ENCODE measurements at regions not wholly inside any gene's neighbourhood (a gene's known extent, or its start where the extent isn't known, plus 50 kb on each side); places are given as distances from the start of the nearest gene placed in this dataset.
"Not testable (repeated sequence)": the region's sequence is repeated elsewhere in the genome, so short reads cannot be mapped to it uniquely, and the experiment has no call there.

DNA sequence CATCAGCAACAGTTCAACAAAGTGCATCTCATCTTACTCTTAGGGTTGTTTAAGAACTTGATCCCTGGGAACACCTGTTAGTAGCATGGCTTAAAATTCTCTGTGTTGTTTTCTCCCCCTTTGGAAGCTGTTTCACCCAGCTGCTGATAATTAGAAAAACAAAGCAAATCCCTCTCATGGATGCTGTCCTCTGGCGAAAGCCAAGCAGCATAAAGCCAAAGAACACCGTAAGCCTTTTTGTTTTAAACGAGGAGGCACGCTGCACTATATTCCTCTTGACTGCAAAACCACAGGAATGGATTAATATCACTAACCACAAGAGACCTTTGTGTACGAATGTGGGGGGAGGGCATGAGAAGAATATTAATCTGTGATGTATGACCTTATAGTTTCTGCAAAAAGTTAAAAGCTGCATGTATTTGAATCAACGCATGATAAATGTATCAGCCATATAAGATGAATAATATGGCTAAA is 923.2 kb downstream of the LTN1 start:
- DNase-seq (ENCODE audit: low spot score): no peak

DNA sequence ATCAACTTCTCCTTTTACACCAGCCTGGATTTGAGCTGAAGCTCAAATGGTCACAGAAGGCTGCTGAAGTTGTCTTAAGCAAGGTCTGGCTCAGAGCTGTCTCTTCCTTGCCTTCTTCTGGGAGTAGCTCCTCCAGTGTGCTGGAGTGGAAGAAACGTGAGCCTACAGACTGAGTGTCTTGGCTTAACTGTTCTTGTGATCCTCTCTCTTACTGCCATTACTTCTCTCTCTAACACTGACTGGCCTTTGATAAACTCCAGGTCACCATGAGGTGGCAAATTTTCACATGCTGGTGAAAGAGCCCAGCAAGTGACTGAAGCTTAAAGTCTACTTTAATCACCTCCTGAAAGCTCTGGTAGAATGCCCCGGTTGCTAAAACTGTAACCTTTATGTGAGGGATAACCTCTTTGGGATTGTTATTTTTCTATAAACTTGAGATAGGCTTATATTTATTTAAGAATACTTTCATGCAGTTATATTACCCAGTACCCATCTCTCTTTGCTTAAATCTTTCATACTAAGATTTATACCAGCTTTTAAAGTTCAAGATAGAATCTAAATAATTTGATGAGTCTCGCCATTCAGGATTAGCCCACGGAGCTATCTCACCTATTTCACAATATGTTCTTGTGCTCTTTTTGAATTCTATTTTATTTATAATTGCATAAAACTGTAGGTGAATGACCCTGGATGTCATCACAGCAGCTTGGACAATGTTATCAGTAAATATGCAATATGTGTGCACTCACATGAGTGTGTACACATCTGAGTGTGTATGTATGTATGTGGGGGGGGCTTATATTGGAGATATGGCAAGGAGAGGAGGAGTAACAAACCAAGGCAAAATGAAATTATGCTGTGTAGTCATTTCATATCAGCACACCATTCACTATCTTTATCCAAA is 924.0 kb downstream of the LTN1 start:
- no peak for DNase-seq (ENCODE audit: low spot score)

DNA sequence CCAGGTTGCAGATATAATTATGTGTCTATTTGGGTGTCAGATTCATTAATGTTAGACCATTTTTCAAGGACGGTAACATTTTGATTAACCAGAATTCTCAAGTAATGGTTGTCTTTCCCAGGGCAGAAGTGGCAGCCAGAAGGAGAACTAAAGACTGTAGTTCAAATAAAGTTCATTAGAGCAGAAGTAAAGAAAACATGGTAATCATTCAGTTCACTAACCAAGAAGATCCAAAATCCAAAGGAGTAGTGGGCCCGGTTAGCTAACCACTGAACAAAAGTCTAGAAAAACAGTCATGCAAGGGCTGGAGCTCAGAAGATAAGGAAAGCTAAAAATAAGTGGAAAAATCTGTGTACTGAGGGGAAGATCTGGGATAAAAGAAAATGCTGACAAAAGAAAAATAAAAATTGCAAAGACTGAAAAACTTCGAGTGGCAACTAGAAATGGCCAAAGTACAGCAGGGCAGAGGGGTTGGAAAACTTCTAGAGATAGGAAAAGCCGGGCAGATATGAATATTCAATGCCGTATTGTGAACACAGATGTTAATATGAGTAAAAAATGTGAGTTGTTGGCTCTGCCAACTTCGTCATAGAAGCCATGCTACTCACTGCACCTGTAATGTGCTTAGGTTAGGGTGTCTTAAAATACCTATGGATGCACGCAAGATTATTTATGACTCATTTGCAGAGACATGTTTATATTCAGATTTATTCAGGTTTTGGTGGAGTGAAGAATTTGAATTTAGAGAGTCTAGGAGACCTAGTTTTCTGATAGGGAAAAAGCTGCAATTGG is 925.9 kb downstream of the LTN1 start:
- no peak for DNase-seq (ENCODE audit: low spot score)

DNA sequence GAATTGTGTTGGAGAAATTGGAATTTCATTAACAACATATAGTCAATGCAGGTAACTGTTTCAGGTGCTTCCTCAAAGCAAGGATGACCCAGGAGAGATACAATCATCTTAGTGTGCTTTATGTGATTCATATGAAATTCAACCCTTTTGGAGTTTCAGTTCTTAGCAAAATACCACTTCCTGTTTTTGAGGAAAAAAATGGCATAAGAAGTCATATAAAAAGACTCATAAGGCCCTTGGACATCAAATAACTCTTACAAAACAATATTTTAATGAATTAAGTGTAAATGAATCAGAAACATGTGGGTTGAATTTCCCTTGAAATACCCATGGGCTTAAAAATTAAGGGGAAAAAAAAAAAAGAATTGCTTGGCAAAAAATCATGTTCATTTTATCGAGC is 926.6 kb downstream of the LTN1 start:
- no peak for DNase-seq (ENCODE audit: low spot score)

DNA sequence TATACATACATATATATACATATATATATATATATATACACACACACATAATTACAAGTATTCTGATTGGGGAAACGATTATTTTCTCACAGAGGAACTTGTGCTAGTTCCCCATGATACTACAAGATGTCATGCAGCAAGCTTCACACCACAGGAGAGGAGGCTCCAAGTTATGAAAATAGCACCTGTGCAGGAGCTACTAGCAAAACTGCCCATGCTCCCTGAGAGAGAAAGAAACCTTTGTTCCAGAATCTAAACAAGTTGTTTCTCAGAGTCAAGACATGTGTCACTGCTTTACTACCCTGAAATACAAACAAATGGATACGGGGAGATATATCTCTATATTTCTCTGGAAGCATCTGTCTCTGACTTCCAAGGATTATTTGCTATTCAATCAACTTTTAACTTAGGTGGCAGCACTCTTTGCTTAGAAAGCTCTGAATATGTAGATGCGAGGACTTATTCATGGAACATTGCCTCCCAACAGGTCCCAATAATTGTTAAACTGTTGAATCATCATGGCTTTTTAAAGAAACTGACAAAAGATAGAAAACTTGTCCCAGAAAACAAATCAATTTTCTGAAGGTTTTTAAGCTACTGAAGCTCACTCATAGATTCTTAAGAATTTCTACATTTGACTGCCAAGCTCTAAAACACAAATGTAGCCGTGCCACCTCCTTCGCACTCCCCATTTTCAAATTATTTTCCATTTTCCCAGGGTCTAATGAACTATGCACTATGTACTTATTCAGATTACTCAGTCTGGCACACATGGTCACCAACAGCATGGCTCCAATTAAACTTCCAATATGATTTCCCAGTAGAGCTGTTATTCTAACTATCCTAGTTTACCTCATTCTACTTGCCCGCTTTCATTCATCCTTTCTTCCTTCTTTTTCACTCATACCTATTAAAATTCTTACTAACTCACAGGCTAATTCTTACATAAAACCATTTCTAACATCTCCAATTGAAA is 929.1 kb downstream of the LTN1 start:
- no peak for DNase-seq (ENCODE audit: low spot score)

DNA sequence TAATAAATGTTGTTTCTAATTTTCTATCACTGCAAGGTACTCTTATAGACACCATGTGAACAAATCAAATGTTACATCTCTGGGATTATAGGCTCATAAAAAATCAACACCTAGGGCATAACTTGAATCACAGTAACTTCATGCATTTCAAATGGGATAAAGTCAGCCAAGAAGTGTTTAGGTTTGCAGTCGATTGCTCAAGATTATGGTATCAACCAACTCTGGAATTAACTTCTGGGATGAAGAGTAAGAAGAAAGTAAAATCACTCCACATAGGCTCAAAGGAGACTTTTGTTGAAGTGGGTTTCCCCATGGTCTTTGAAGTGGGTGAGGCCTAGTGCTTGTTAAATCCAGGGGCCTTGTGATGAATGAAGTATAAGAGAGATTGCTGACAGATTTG is 939.7 kb downstream of the LTN1 start:
- not testable (repeated sequence) for DNase-seq (ENCODE audit: low spot score)

DNA sequence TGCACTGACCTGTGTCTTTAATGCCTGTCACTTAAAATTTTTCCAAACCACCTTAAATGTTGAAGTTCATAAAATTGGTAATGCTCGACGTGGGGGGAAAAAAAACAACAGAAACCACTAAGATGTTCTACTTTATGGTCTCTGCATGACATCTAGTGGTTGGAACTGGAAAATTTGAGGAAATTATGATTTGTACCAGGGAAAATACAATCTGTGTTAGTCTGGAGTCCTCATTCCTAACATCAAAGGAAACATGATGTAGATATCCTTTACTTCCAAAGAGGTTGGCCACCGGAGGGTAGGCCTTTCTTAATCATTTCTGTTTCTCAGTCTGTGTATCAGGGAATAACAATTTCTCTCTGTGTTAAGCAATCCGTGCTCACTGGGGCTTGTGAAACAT is 941.0 kb downstream of the LTN1 start:
- not testable (repeated sequence) for DNase-seq (ENCODE audit: low spot score)

DNA sequence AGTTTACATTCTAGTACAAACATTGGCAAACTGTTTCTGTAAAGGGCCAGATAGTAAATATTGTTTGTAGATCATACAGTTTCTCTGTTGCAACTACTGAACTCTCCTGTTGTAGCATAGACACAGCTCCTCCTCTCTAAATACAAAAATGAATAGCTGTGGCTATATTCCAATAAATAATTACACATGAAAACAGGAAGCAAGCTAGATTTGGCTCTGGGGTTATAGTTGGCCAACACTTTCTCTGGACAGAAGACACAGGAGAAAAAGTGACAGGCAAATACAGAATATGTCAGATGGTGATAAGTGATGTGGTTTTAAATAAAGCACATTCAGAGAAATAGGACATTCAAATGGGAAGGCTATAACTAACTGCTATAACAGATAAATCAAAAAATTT is 957.0 kb downstream of the LTN1 start:
- not testable (repeated sequence) for DNase-seq (ENCODE audit: low spot score)

DNA sequence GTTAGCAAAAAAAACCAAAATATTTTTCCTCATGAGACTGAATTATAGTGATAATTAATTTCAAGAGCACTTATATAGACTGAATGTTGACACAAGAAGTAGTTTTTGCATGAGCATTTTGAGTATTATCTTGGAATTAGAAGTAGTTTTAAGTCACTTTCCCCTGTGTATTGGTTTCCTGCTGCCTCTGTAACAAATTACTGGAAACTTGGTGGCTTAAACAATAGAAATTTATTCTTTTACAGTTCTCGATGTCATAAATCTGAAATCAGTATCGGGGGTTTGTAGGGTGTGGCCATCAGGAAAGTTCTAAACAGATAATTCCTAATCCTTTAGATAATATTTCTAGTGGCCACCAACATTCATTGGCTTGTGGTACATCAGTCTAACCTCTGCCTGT is 957.8 kb downstream of the LTN1 start:
- not testable (repeated sequence) for DNase-seq (ENCODE audit: low spot score)

DNA sequence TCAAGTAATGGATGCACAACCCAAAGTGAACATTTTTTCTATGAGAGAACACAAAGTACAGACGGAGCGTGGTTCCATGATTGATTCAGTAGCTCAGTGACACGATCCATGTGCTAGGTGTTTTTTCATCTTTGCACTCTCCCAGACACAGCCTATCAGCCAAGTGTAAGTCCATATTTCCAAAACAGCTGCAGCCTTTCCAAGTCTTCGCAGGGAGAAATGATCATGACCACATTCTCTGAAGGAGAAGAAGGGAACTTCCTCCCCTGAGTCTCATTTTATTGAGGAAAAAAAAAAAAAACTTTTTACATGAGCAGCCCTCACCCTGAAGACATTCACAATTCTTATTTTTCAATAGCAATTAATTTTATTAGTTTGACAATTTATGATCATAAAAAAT is 958.3 kb downstream of the LTN1 start:
- not testable (repeated sequence) for DNase-seq (ENCODE audit: low spot score)

DNA sequence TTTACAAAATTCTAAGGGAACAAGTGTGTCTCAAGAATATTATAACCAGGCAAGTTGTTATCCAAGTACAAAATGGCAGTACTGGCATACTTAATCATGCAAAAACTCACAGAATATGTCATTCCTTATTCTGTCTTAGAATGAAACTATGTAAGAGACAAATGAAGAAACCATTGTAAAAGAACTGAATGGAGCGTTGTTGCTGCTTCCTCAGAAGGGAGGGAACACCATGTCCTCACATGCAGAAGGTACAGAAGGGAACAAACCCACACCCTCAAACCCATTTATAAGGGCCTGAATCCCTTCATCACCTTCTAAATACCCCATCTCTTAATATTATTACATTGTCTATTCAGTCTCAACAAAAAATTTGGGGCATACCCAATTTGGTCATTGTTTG is 960.0 kb downstream of the LTN1 start:
- DNase-seq (ENCODE audit: low spot score): not testable (repeated sequence)

DNA sequence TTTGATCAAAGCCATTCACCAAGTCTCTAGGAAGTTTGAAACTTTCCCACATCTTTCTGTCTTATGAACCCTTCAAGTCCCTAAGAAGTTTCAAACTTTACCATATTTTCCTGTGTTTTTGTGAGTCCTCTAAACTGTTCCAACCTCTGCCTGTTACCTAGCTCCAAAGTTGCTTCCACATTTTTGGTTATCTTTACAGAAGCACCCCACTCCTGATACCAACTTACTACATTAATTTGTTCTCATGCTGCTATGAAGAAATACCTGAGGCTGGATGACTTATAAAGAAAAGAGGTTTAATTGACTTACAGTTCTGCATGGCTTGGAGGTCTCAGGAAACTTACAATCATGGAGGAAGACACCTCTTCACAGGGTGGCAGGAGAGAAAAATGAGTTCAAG is 961.6 kb downstream of the LTN1 start:
- not testable (repeated sequence) for DNase-seq (ENCODE audit: low spot score)

DNA sequence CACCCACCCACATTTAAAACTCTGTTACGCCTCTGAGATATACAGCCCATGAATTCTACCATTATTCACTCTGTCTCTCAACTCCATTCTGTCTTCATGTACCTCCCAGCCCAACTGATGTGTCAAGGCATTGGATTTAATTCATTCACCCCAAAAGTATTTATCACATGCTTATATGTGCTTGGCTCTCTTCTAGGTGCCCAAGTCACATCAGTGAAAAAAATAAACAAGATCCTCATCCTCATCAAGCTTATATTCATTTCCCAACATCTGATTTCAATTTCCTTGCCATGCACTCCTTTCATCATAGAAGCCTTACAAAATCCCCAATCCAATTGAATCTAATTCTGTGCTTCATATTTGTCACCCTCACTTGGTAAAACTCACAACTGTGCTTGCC is 967.6 kb downstream of the LTN1 start:
- DNase-seq (ENCODE audit: low spot score): no peak

DNA sequence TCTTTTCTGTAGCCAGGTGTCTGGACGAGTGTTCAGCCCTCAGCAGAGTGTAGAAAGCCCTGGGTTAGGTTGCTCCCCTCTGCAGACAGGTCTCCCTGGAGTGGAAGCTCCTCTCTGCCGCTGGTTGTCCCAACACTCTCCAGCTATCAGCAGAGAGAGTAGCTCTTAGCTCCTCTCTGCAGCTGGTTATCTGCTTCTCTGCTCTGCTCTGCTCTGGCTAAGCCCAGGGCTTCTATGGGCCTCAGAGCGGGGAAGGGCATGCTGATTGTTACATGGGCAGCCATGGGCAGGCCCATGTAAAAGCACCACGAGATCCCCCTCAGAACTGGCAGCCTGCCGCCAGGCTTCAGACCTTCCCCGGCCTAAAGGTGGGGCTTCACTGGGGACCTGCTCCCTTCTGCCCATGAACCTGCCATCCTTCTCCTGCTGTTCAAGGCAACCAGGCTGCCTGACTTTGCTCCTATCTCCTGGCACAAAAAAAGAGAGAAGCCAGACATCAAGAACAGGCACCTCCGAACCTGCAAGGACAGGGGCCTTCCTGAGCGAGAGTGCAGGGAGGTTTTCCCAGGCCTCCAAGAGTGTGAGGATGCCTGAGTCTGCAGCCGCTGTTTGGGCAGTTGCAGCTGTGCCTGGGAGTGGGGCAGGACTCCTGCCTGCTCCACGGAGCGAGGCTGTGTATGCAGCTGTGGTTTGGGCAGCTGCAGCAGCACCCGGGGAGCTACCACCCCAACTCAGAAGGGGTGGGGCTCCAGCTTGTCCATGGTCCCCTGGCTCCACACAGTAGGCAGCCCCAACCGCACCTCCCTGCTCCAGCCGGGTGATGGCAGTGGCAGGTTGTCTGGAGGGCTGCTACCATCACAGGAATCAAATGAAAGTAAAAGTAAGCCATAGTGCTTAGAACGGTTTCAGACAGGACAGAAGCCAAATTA is 973.7 kb downstream of the LTN1 start:
- no peak for DNase-seq (ENCODE audit: low spot score)

DNA sequence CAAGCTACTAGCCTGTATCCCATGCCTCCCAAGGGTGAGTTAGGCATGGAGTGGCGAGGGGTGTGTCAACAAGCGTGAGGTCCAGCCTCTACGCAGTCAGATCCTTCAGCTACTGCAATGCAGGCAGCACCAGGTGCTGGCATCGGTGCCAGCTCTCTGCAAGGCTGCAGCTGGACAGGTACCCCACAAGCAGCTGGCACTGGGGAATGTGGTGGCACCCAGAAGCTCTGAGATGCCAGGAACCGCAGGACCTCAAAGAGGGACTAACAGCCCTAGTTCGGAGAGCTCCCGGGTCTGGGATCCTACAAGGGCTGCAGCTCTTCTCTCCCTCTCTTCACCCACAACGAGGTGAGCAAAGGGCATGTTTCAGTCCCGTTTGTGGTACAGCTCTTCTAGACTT is 974.5 kb downstream of the LTN1 start:
- no peak for DNase-seq (ENCODE audit: low spot score)

DNA sequence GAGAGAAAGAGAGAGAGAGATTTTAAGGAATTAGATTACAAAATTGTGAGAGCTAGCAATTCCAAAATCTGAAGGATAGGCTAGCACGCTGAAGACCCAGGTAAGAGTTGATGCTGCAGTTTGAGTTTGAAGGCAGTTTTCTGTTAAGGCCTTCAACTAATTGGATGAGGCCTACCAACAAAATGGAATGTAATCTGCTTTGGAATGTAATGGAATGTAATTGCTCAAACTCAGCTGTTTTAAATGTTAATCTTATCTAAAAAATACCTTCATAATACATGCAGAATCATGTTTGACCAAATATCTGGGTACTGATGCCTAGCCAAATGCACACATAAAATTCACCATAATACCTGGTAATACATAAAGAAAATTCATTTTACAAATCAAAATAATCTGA is 976.1 kb downstream of the LTN1 start:
- no peak for DNase-seq (ENCODE audit: low spot score)

DNA sequence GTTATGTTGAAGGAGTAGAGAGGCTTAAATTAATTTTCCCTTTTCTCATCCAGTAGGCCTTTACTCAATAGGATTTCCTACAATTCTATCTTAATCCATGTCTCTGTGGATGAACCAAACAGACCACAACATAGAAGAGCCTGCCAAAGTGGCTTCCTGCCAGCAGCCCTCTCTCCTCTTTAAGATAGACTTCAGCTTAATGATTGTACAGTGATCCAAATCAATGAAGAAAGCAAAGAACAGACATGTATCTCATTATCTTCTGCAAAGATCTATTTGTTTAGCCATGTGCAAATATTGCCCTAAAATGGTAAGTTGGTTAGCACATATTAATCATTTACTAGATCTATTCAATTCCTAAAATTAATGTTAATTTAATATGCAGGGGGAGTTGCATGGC is 979.6 kb downstream of the LTN1 start:
- not testable (repeated sequence) for DNase-seq (ENCODE audit: low spot score)

DNA sequence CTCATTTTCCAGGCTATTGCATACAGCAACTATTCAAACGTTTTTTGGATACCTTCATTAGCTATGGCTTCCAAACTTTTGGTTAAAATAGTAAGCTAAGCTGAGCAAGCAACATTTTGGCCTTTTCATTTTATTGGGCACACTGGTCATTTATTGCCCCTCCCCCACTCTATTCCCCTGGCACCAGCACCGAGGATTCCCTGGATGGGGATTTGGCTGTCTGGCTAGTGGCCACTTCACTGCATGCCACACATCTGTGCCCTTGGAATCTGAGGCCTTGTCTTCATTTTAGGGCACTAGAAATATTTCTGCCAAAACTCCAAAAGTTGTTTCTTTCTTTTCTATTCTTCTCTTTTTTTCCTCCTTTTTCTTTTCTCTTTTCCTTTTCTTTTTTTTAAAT is 980.7 kb downstream of the LTN1 start:
- not testable (repeated sequence) for DNase-seq (ENCODE audit: low spot score)

DNA sequence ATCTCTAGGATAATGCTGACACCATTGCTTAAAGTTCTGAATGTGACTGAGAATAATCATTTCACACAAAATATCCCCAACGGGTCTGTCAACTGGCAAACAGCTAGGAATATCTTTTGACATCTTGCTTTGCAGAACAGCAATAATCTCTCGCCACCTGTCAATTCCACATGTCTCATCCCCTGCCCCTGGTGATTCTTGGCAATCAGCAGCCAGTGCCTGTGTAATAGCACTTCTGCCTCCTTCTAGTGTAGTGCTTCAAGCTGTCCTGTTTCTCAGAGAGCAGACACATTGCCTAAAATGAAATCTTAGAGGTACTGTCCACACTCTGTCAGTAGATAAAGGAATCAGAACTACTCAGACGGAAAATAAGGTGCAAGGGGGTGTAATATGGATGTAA is 984.4 kb downstream of the LTN1 start:
- DNase-seq (ENCODE audit: low spot score): not testable (repeated sequence)

DNA sequence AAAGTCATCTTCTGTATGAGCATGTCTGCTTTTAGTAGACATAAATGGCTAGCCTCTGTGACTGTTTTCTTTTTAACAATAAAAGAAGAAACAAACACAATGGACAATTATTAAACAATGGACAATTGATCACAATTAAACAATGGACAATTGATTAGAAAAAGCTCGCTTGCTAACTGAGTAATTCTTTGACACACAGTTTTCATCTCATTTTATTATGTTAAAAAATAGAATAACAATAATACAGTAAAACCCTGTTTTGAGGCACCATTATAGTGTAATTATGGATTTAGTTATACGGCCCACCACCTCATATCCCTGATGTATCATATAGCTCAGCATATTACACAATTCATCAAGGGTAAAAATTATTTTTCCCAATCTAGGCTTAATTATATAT is 989.0 kb downstream of the LTN1 start:
- not testable (repeated sequence) for DNase-seq (ENCODE audit: low spot score)

DNA sequence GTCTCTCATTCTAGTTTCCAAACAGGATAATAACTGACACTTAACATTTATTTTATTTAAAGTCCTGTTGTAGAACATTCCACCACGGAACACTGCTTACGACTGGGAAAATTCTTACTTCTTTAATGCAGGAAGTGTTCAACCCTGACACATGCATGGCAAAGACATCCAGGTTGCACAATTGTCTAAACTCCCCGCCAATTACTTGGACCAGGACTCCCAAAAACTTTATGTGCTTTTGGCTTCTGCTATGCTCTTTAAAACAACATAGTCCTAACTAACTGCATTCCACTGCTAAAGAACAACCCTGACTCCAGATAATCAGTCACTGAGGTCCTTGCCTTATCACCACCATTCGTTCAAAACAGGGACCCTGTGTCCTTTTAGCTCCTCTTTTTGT is 995.8 kb downstream of the LTN1 start:
- not testable (repeated sequence) for DNase-seq (ENCODE audit: low spot score)
